ENCODE measurements at regions not wholly inside any gene's neighbourhood (a gene's known extent, or its start where the extent isn't known, plus 50 kb on each side); places are given as distances from the start of the nearest gene placed in this dataset.
"Not testable (repeated sequence)": the region's sequence is repeated elsewhere in the genome, so short reads cannot be mapped to it uniquely, and the experiment has no call there.

DNA sequence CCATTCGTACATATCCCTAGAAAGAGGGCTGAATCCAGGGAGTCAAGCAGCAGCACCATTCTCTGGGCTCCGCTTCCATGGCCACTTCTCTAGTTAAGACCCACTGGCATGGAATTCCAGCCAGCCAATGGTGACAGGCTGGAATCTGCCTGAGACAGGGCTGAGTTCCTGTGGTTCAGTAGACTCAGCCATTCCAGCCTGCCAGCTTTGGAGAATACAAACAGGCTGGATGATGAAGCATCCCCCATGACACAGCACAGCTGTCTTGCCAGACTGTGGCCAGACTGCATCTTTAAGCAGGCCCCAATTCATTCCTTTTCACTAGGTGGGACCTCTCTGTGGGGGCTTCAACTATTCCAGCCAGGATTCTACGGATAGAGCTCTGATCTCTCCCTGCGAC is 329.6 kb downstream of the XPNPEP1 start:
- TF ChIP-seq, protein P1, sequence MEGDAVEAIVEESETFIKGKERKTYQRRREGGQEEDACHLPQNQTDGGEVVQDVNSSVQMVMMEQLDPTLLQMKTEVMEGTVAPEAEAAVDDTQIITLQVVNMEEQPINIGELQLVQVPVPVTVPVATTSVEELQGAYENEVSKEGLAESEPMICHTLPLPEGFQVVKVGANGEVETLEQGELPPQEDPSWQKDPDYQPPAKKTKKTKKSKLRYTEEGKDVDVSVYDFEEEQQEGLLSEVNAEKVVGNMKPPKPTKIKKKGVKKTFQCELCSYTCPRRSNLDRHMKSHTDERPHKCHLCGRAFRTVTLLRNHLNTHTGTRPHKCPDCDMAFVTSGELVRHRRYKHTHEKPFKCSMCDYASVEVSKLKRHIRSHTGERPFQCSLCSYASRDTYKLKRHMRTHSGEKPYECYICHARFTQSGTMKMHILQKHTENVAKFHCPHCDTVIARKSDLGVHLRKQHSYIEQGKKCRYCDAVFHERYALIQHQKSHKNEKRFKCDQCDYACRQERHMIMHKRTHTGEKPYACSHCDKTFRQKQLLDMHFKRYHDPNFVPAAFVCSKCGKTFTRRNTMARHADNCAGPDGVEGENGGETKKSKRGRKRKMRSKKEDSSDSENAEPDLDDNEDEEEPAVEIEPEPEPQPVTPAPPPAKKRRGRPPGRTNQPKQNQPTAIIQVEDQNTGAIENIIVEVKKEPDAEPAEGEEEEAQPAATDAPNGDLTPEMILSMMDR (IDR thresholded peaks at IDR 0.05), result no peak
- Histone ChIP-seq H3K9me3 (no peaks in the 10 kb centered on the region), H3K27ac (no peak overlapping the region), H3K36me3 (no peaks in the 10 kb centered on the region), H3K4me1 (no peaks in the 10 kb centered on the region), H3K9ac (ENCODE audit: low read depth in 2 of 2, low read length in 2 of 2) (no peak overlapping the region), H3K4me3 (no peak overlapping the region), H3K27me3 (no peaks in the 10 kb centered on the region)
- intact Hi-C loops (cut with DNase I), result no loop called here
- no peak for DNase-seq

DNA sequence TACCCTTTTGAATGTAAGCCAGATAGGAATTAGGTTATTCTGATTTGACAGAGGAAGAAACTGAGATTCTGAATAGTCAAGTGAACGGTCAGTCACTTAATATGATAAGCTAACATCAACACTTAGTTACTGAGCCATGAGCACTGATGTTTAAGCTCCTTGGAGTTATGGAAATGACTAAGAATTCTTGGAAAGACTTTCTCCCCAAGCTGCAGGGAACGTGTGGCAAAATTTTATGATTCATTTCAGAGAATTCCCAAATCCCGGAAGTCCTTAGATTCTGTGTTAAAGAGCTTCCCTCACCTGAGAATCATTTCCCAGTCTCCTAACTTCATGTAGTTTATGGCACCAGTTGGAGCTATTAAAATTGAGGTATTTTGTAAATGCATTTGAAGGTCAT is 330.9 kb downstream of the XPNPEP1 start:
- no peak overlapping the region for H3K4me3 ChIP-seq
- H3K4me1 ChIP-seq, result no peaks in the 10 kb centered on the region
- no peak for DNase-seq
- no peaks in the 10 kb centered on the region for H3K27me3 ChIP-seq
- H3K27ac ChIP-seq, result no peak overlapping the region
- intact Hi-C loops (cut with DNase I), result no loop called here
- H3K9me3 ChIP-seq, result no peaks in the 10 kb centered on the region
- TF ChIP-seq, protein P1 (IDR thresholded peaks at IDR 0.05), result no peak
- no peaks in the 10 kb centered on the region for H3K36me3 ChIP-seq
- no peak overlapping the region for H3K9ac ChIP-seq (ENCODE audit: low read depth in 2 of 2, low read length in 2 of 2)

DNA sequence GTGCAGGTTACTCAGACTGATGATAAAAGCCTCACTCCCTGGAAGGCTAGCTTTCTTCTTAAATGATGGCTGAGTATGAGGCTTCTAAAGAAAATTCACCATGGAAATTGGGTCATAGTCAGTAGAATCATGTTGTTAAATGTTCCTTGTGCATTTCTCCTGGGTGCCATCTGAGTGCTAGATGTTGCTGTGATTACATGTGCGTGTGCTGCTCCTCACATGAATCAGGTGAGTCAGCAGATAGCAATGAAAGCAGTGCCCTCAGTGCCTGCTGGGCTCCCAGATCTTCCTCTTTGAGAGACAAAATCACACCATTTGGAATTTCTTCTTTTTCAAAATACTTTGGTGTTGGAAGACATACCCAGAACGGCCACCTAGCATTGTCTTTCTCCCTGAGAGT is 331.7 kb downstream of the XPNPEP1 start:
- Histone ChIP-seq H3K27ac (no peak overlapping the region), H3K36me3 (no peaks in the 10 kb centered on the region), H3K4me3 (no peak overlapping the region), H3K27me3 (no peaks in the 10 kb centered on the region), H3K9ac (ENCODE audit: low read depth in 2 of 2, low read length in 2 of 2) (no peak overlapping the region), H3K9me3 (no peaks in the 10 kb centered on the region), H3K4me1 (no peaks in the 10 kb centered on the region)
- no peak for DNase-seq
- TF ChIP-seq, protein P1 (IDR thresholded peaks at IDR 0.05), result no peak
- intact Hi-C loops (cut with DNase I), result no loop called here

DNA sequence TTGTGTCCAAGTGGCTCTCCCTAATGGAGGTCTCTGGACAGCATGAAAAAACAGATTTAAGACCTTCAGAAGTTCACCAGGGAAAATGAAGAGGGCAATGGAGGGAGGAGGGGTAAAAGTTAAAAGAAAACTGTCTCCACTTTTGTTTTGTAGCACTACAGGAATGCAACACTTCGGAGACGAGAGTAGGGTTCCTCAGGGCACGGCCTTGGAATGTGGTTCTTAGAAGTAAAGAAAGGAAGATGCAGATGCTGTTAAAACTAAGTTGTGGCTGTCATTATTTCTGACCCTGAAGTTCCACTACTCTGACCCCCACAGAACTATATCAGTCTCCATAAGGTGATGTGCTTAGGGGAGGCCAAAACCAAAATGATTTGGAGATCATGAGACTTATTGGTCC is 335.1 kb downstream of the XPNPEP1 start:
- Histone ChIP-seq H3K27me3 (no peaks in the 10 kb centered on the region), H3K4me3 (no peak overlapping the region), H3K36me3 (no peaks in the 10 kb centered on the region), H3K9ac (ENCODE audit: low read depth in 2 of 2, low read length in 2 of 2) (no peak overlapping the region), H3K4me1 (no peaks in the 10 kb centered on the region), H3K9me3 (no peaks in the 10 kb centered on the region), H3K27ac (no peak overlapping the region)
- DNase-seq, result no peak
- intact Hi-C loops (cut with DNase I), result no loop called here
- TF ChIP-seq, protein P1 (IDR thresholded peaks at IDR 0.05), result no peak

DNA sequence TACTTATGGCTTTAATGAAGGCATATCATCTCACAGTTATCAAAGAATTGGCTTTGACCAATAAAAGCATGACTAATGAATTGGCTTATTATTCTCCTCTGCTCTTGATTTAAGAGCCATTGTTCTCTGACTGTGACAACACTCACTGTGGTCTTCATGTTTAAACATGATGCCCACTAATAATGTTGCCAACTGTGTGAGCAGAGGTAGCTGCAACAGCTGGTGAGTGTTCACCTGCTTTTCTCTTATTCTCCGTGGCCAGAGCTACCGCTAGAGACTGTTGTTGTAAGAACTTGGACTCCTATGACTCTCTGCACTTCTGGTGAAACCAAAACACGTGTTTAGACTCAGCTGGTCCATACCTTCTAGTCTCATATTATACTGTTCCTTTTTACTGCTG is 335.9 kb downstream of the XPNPEP1 start:
- intact Hi-C loops (cut with DNase I), result no loop called here
- H3K4me3 ChIP-seq, result no peak overlapping the region
- H3K27ac ChIP-seq, result no peak overlapping the region
- DNase-seq, result no peak
- no peaks in the 10 kb centered on the region for H3K27me3 ChIP-seq
- TF ChIP-seq, protein P1 (IDR thresholded peaks at IDR 0.05), result no peak
- no peak overlapping the region for H3K9ac ChIP-seq (ENCODE audit: low read depth in 2 of 2, low read length in 2 of 2)
- no peaks in the 10 kb centered on the region for H3K36me3 ChIP-seq
- H3K9me3 ChIP-seq, result no peaks in the 10 kb centered on the region
- no peaks in the 10 kb centered on the region for H3K4me1 ChIP-seq

DNA sequence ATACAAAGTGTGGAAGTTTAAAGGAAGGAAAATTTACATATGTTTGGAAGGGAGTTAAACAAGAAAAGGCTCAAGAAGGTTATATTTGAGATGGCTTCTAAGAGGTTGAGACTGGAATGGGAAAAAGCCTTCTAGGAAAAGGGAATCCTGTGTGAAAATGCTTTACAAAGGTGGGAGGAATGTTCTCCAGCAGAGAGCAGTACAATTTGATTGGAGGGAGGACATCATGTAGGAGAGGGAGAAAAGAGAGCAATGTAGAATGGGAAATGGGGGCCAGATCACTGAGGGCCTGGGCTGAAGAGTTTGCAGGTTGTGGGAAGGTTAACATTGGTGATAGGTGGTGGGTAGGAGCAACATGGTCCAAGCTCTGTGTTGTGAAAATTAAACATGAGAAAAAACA is 366.9 kb downstream of the XPNPEP1 start:
- Histone ChIP-seq H3K27ac (no peak overlapping the region), H3K4me1 (no peaks in the 10 kb centered on the region), H3K4me3 (no peak overlapping the region), H3K9me3 (no peaks in the 10 kb centered on the region), H3K9ac (ENCODE audit: low read depth in 2 of 2, low read length in 2 of 2) (no peak overlapping the region), H3K27me3 (no peaks in the 10 kb centered on the region), H3K36me3 (no peaks in the 10 kb centered on the region)
- no peak for DNase-seq
- TF ChIP-seq, protein P1 (IDR thresholded peaks at IDR 0.05), result no peak
- intact Hi-C loops (cut with DNase I), result no loop called here

DNA sequence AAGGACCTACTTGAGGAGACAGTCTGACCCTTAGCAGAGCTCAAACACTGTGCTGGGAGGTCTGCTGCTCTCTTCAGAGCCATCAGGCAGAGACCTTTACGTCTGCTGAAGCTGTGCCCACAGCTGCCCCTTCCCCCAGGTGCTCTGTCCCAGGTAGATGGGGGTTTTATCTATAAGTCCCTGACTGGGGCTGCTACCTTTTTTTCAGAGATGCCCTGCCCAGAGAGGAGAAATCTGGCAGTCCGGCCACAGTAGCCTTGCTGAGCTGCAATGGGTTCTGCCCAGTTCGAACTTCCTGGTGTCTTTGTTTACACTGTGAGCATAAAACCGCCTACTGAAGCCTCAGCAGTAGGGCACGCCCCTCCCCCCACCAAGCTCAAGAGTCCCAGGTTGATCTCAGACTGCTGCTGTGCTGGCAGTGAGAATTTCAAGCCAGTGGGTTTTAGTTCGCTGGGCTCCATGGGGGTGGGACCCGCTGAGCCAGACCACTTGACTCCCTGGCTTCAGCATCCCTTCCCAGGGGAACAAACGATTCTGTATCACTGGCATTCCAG is 381.2 kb downstream of the XPNPEP1 start:
- intact Hi-C loops (cut with DNase I); H3K9me3 ChIP-seq; H3K9ac ChIP-seq (ENCODE audit: low read depth in 2 of 2, low read length in 2 of 2); H3K27ac ChIP-seq; H3K4me3 ChIP-seq; H3K4me1 ChIP-seq; H3K27me3 ChIP-seq; H3K36me3 ChIP-seq: not testable (repeated sequence)
- peak; percentile 76 for DNase-seq

Data from colonic mucosa (tissue), 4 donors.